GM12892 (cell line): ENCODE measurements at regions not wholly inside any gene's neighbourhood (a gene's known extent, or its start where the extent isn't known, plus 50 kb on each side); places are given as distances from the start of the nearest gene placed in this dataset.

ENCODE experiments used
- POLR2A ChIP-seq: IDR thresholded peaks from 2 replicates; pipeline ENCODE4 v1.6.1; 2011; ENCODE audit warnings: low read depth, low read length, control low read depth
- POLR2AphosphoS5 ChIP-seq: IDR thresholded peaks from 2 replicates; pipeline ENCODE4 v1.6.1; 2011; ENCODE audit warnings: low read depth, low read length, control low read depth
- TAF1 ChIP-seq: IDR thresholded peaks from 2 replicates; pipeline ENCODE4 v1.6.1; 2011; ENCODE audit warnings: low read depth, mild to moderate bottlenecking, control low read depth, low read length, borderline replicate concordance

DNA sequence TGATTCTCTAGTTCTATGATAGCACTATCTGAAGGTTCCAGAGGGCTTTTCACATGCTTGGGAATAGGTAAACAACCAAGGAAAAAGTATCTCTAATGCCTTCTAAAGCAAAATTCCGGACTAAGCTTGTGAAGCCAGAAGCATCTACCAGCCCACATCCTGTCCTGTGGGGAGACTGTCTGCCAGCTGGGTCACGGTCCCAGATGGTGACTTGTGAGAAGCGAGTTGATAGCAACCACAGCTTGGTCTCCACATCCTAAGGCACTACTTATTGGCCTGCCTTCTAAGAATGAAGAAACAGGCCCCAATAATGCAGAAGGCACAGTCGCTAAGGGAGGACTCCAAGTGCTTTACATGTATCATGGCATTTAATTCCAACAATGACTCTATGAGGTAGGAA lies 184.1 kb upstream of the ADRA1B start:
- TF ChIP-seq POLR2A (no peak), TAF1 (no peak), POLR2AphosphoS5 (no peak)
